UCSD-AML1 (cell line): ENCODE measurements at regions not wholly inside any gene's neighbourhood (a gene's known extent, or its start where the extent isn't known, plus 50 kb on each side); places are given as distances from the start of the nearest gene placed in this dataset.

Experiments used
- DNase-seq: peaks from one replicate; lab custom pipeline; 2025; ENCODE audit not compliant: unreplicated experiment; lab: John Stamatoyannopoulos, UW

DNA sequence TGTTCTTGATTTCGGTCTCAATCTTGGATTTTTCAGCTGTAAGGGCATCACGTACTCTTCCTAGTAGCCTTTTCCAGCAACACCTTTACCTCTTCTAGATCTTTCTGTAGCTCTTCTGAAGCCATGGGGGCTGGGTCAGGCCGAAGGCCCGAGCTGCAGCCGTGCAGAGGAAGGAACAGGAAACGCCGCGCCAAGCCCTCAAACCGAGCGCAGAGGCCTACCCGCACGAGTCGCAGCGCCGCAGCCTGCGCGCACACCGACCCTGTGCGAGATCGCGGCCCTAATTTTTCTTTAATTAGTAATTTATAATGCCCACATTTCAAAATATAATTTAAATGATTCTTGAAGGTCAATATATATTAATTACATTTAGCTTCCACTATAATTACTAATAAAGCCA lies 483.8 kb downstream of the NUP35 start:
- no peak for DNase-seq

DNA sequence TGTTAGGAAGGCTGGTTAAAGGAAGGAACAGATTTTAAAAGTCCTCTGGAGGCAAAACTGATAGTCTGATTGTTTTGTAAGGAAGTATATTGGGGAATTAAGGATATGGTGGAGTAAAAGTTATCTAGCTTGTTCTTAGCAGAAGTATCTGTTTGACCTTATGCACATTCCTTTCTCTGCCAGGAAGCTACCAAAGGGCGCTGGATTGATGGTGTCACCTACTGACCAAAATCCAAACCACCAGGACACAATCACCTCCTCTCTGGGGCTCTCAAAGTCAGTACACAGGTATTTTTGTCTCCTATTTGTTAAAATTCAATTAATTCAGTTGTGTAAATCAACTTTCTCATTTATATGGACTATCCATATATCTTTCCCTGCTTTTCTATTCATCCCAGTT lies 484.5 kb downstream of the NUP35 start:
- DNase-seq: no peak

DNA sequence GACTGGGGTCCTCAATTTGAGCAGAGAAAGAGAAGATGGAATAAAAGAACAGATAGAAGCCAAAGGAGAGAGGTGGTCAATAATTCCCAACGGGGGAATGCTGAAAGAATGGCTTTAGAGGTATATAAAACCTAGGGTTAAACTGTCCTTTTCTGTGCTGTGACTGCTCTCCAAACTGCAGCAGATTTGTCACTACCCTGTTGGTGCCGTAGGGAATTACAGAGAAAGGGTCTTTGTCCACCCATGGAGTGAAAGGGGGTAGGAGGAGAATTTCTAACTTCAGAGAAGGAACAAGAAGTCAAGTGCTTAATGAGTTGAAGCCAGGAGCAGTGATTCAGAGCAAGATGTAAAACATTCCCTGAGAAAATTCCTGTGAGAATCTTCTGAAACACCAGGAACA lies 486.5 kb downstream of the NUP35 start:
- no peak for DNase-seq

DNA sequence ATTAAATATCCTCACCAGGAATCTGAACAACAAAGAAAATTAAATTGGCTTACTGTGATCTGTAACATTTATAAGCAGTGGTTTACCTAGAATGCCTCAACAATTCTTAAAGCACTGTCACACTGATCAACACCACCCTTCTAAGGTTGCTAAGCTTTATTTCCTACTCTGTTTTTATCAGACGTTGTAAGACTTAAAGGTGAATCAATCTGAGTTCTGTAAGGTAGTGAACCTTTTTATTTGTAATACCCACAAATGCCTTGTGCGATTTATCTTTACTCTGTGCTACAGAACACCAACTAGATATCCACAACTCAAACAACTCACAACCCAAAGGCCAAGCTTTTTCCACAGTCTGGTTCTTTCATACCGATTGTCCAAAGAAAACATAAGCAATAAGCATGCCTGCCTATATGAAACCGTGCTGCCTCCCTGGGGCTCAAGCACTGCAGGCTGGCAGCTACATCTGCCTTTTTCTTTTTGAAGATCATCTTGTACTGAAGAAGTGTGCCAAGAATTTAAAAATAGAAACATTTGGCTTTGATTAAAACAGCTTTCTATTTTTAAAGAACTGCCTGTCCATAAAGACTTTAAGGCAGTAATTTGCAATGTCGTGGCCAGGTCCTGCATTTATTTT lies 490.7 kb downstream of the NUP35 start:
- DNase-seq: no peak

DNA sequence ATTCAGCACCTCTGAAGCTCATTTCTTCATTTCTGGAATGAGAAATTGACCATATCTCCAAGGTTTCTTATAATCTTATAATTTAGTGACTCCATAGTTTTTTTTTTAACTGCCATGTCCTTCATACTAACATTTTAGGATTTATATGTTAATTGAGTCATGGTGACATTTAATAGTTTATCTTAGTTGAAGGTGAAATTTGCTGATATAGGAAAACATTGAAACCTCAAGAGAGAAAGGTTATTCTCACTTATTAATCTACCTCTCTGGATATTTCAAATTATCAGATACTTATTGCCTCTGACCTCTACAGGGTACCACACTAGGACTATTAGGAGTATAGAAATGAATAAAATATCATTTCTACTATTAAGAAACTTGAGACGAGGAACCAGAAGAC lies 499.0 kb downstream of the NUP35 start:
- DNase-seq: no peak

DNA sequence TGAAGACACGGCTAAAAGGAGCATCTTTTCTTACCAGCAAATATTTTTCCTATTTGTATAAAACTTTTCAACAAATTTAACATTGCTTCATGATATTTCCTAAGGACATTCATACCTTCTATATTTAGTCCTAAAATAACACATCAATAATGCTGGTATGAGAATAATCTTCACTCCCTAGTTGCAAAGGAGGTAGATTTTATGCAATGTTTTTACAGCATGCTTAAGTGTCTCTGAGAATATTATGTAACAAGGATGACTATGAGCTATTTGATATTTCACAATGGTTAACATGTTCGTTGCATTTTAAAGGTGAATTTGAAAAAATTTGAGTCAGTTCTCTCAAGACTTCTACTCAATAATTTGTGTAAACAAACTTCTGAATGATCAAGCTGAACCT lies 506.7 kb downstream of the NUP35 start:
- no peak for DNase-seq

DNA sequence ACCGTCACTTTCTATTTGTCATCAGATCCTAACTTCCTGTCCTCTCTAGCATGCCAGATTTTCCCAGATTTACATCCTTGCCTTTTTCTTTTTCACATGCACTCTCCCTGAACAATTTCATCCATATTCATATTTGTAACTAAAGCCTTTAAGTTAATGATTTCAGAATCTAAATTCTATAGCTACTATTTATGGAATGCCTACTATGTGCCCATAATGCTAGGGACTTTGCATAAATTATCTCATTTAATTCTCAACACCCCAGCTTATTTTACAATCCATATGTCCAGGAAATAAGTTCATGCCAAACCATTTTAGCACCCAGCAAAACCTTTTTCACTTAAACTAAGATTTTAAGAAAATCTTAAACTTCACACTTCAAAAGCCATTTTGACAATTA lies 531.9 kb downstream of the NUP35 start:
- DNase-seq: no peak

DNA sequence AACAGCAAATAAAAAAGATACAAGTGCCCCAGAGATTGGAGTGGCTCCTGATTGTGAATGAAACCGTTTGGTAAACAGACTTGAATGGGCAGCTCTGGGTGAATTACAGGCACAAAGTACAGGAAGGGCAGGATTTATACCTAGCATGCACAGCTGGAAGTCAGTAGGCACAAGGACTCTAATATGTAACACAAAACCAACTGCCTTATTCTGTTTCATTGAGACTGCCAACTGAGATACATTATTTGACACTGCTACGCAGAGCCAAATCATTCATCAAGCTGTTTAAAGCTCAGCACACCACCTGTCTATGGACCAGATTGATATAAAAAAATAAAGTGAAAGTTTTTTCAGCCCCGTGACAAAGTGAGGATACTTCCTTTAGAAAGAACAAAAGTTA lies 541.2 kb downstream of the NUP35 start:
- no peak for DNase-seq

DNA sequence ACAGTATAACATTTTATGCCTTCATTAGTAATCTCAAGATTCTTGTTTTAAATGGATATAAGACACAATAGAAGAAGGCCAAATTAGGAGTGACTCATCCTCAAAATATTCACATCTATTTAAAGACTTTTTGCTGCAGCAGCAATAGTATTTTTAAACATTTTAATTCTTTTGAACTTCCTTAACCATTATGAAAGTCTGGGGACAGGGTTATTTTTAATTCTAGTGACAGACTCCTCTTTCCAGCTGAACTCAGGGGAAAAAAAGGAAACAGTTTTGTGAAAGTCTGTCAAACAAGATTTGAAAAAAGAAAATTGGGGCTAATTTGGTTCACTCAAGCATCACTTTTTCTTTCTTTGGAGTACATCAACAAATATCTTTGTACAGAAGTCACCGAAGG lies 541.8 kb downstream of the NUP35 start:
- DNase-seq: no peak

DNA sequence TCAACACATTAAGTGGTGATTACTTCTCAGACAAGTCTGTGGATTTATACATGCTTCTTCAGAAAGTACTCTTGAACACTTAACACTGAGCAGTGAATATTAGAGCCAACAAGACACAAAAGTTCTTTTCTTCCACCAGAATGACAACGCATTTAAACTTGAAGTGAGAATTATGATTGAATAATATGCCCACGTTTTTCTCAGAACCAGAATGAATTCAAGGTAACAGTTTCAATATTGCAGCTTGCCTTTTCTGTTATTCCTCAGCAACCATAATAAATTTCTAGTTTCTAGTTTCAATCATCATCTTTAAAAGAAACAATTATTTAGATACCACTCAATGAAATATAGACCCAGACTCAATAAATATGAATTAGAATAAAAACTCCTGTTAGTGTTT lies 547.0 kb downstream of the NUP35 start:
- no peak for DNase-seq

DNA sequence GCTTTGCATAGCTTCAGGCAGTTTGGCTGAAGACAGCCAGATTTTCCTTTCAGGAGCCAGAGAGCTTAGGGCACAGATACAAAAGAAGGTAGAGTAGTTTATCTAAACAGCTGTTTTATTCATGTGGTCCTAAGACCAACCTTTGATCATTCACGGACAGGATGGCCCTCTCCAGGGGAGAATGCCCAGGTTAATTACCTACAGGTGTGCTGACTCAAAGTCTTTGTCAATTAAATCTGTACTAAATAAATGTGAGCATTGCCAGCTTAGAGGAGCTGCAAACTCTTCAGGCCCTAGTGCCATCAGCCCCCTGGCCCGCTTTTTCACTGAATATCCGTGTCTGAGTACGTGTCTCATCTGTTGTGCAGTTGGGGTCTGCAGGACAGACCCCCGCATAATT lies 554.7 kb downstream of the NUP35 start:
- DNase-seq: no peak

DNA sequence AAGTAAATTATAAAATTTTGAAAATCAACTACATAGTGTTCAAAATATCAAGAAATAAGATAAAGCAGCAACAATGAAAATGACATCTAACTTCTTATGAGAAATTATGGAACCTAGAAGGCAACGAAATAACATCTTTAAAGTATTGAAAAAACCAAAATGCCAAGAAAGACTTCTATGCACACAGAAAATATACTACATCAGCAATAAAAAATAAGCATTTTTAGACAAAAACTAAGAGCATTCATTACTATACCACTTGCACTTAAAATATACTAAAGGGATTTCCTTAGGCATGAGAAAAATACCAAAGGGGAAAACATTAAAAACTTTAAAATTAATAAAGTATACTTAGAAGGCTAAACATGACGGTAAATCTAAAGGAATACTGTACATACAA lies 556.3 kb downstream of the NUP35 start:
- no peak for DNase-seq

DNA sequence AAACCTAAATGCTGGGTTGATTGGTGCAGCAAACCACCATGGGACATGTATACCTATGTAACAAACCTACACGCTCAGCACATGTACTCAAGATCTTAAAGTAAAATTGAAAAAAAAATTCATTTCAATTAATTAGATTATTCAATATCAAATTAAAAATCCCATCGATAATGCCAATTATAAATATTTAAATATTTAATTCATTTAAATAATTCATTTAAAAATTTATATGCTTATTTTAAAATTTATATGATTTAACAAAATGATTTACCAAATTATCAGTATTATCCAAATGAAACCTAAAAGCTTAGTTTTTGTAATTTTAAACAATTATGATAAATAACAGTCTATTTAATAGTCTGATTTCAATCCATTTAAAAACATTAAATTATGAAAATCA lies 560.4 kb downstream of the NUP35 start:
- no peak for DNase-seq

DNA sequence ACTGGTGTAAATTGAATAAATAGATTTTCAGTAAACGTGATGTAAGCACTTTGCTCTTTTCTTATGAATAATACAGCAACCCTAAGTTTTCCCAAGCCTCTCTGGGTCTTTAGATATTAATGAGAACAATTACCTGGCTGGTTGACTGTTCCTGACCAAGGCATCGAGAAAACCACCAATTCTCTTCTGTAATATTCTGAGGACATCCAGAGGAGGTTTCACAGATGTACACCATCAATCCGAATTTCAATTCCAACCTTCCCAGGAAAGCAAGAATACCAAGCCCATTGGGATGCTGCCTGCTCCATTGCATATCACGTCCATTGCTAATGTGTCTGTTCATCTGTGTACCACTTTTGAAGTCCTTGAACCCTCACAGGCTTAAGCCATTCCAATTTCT lies 571.8 kb downstream of the NUP35 start:
- DNase-seq: no peak

DNA sequence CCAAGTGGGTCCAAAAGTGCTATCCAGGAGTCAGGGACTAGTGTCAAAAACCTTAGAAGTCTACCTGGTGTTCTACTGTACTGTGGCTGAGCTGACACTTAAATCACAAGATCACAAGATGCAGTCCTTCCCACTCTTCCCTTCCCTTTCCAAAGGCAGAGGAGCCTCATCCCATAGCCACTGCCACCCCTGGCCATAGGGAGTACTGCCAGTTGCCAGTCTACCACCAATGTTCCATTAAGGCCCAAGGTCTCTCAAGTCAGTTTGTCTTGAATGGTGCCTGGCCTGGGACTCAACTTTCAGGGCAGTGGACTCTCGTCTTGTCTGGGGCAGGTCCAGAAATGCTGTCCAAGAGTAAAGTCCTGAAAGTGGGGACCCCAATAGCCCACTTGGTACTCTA lies 585.6 kb downstream of the NUP35 start:
- no peak for DNase-seq

DNA sequence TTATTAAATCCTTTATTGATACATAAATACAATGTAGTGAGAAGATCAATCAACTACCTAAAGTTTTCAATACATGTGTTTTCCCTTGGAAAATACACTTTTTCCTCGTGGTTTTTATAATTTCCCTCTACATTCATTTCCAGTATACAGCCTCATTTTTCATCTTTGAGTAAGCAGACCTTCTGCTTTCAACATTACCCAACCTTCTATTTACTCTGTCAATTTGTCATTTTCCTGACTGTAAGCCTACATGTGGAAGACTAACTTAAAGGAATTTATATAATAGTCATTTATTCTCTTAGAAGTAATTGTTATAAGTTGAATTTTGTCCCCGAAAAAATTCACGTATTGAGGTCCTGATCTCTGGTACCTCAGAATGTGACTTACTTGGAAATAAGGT lies 594.0 kb downstream of the NUP35 start:
- no peak for DNase-seq

DNA sequence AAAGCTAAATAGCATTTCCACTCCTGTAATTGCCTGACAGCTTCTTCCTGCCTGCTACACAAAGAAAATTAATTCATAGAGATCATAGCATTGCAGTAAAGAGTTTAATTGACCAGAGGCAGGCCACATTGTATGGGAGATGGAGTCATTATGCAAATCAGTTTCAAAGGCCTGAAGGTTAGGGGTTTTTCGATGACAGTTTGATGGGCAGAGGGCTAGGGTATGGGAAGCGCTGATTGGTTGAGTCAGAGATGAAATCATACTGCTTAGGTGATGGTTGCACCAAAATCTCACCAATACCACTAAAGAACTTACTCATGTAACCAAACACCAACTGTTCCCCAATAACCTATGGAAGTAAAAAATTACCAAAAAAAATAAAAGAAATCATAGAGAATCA lies 599.0 kb downstream of the NUP35 start:
- DNase-seq: no peak

DNA sequence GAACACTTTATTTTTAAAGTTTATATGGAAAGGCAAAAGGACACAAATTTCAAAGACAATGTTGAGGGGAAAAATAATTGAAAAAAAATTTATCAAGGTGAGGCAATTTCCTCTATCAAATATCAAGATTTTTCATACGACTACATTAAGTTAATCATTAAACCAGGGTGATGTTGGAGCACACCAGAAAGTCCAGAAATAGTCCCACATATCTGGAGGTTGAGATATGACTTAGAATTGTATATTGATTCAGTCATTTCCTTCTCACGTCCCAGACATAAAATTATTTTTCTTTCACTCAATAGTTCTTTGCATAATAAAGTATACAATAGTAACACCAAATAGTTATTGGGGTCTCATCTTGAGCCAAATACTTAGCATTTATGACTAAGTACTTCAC lies 605.1 kb downstream of the NUP35 start:
- DNase-seq: no peak

DNA sequence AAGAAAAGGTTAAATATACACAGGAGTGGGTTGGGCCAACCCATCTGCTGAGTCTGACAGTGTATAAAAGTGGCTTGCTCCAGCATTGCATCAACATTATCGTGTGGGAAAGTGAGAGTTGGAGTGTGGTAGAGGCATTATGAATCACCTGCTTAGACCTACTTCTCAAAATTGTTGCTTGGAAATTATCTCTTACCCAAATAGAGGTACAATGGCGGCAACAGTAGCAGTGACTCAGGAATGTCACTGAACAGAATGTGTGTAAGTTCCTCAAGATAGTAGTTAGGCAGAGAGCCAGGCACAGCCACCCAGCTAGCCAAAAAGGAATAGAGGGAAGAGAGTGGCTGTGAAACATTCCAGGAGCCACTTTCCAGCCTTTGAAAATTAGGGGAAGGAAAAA lies 616.0 kb downstream of the NUP35 start:
- DNase-seq: no peak

DNA sequence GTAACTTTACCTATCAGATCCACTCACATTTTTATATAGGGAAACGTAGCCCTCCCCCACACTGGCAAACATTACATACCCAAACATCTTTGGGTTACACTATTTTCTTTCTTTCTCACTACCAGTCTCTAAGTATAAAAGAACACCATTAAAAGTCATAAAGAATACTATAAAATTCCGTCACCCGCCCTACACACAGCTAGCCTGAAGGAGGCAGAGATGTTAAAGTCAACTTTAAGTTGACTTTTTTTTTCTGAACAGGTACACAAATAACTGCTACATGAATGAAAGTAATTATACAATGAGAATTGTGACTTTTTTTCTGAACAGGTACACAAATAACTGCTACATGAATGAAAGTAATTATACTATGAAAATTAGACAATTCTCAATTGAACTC lies 628.3 kb downstream of the NUP35 start:
- DNase-seq: no peak

DNA sequence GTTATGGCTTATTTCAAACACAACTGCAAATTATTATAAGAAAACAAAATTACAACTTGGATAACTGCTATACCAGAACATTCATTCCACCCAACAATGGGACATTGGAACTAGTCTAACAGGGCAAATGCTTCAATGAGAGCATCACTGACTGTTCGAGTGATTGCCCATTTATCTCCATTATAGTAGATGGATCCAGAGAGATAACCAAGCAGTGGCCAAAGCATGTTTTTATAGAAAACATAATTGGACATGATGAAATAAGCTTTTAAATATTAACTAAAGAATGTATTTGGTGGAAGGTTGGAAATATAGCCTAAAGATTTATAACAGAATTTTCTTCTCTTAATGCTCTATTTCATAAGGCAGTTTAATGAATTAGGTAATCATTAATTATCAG lies 634.8 kb downstream of the NUP35 start:
- no peak for DNase-seq

DNA sequence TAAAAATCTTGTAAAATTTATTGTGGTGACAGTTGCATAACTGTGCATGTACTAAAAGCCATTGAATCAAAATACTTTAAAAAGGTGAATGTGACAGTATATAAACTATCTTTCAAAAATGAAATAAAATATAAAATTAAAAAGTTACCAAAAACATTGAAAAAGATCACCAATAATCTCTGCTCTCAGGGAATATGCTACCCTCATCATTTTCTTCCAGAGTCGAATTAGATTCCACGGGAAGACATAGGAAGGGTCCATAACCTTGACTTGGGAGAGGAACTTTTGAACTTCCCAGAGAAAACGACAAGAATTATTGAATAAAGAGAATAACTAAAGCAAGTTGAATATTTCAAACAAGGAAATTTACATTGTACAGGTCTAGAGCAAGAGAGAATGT lies 649.5 kb downstream of the NUP35 start:
- no peak for DNase-seq

DNA sequence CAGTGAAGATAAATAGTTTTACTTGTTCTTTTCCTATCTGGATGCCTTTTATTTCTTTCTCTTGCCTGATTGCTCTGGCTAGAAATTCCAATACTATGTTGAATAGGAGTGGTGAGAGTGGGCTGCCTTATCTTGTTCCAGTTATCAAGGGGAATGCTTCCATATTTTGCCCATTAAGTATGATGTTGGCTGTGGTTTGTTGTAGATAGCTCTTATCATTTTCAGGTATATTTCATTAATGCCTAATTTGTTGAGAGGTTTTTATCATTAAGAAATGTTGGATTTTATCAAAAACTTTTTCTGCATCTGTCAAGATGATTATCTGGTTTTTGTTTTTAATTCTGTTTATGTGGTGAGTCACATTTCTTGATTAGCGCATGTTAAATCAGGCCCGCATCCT lies 655.8 kb downstream of the NUP35 start:
- DNase-seq: no peak

DNA sequence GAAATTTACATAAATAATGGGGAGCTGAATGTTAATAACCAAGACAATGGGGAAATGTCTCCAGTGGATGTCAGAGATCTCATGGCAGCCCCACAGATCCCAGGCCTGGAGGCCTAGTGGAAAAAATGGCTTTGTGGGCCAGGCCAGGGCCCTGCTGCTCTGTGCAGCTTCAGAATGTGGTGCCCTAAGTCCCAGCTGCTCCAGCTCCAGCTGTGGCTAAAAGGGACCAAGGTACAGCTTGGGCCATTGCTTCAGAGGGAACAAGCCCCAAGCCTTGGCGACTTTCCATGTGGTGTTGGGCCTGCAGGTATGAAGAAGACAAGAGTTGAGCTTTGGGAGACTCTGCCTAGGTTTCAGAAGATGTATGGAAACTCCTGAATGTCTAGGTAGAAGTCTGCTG lies 658.2 kb downstream of the NUP35 start:
- DNase-seq: no peak
